A172 (cell line): ENCODE measurements at regions not wholly inside any gene's neighbourhood (a gene's known extent, or its start where the extent isn't known, plus 50 kb on each side); places are given as distances from the start of the nearest gene placed in this dataset.

Source experiments
- DNase-seq: peaks from one replicate; pipeline ENCODE4 v3.0.0-alpha.2; 2015; ENCODE audit warnings: low spot score

DNA sequence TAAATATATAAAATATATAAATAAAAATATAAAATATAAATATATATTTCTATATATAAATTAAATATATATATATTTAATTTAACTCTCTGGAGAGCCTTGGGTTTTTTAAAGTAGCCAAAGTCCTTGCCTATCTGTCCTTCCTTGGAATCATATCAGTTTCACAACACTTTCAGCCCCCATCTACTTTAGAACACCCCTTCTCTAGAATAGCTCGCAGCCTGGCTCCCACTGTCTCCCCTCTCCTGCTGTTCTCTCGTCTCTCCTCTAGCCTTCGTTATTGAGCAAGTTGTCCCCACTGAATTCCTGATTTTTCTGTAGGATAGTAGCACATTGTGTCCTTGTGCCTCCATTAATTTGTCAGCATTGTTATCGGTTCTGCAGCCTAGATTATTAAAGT is 677.0 kb downstream of the RNF144A start:
- DNase-seq, result no peak

DNA sequence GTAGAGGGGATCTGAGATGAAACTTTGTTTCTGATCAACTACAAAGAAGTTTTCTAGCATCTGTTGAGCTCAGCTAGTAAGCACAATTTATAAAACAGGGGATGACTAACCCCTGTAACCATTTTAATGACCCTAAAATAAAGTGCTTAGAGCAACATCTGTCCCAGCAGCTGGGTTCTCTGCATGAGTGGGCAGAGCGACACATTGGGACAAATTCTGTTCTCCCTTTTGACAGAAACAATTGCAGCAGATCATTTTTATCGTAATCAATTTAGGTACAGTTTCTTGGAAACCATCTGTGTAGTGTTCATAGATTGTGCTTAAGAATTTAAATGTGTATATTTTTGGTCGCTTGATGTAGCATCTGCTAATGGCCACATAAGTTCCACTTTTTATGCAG is 678.0 kb downstream of the RNF144A start:
- no peak for DNase-seq

DNA sequence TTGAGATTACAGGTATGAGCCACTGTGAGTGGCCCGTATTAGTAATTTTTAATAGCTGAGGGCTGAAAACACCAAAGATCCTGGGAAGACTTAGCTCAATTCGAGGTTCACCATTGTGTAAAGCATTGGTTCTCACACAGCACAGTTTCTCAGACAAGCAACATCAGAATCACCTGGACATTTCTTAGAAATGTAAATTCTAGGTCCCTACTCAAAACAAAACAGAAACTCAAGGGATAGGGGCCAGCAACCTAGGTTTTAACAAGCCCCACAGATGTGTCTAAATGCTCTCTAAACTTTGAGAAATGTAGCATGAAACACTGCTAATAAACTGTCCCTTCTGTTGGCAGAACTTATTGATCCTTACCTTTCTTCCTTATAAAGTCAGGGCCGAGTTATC is 681.2 kb downstream of the RNF144A start:
- no peak for DNase-seq

DNA sequence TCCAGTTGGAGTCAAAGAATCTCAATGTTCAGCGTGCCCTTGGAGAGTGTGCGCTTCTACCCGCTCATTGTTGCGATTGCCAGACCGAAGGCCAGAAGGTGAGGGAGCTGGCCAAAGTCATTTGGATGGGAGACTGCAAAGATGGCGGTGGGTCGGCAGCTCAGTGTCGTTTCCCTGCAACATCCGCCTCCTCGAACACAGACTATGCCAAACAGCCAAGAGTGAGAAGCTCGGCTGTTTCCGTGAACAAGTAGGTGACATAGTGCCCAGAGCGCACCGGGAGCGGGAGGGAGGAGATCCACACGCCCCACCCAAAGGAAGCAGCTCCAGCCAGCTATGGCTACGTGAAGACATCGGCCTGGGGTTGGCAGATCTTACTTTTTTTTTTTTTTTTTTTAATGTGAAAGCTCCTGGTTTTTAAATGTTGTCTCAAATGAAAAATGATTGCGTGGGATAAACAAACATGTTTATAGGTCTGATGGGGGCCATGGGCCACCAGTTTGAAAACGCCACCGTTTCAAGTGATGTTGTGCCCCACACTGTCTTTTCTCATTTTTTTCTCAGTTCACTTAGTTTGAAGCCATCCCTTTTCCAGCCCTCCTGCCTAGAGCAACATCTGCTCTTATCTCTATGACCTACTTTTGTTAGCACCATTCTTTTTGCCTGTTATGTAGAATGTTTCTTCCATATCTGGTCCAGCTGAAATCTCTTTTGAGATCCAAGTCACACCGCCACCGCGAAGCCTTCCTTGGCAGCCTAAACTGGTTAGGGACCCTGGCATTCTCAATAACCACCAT is 682.4 kb downstream of the RNF144A start:
- no peak for DNase-seq

DNA sequence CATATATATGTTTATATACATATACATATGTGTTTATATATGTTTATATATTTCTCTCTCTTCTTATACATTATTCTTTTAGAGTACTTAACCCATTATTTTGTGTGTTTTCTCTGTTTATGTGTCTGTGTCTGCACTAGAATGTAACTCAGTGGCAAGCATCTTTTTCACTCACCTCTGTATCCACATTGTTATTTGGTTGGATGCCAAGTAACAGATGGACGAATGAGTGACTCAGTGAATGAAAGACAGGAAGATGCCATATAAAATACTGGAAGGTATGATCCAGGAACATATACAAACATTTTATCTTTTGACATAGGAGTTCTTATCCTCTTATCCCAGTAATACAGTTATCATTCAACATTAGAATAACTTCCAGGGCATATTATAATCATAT is 684.8 kb downstream of the RNF144A start:
- no peak for DNase-seq

DNA sequence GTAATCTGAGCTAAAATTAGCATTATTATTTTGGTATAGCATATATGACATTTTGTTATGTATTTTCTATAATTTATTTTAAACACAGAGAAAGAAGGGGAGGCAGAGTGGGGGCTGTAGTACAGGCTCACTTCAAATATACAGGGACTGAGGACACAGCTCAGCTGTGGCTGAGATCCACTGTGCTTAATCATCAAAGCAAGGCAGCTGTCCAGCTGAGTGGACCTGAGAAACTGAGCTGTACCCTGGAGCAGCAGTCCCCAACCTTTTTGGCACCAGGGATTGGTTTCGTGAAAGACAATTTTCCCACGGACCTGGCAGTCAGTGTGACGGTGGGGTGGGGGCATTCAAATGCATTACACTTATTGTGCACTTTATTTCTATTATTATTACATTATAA is 687.2 kb downstream of the RNF144A start:
- DNase-seq, result no peak

DNA sequence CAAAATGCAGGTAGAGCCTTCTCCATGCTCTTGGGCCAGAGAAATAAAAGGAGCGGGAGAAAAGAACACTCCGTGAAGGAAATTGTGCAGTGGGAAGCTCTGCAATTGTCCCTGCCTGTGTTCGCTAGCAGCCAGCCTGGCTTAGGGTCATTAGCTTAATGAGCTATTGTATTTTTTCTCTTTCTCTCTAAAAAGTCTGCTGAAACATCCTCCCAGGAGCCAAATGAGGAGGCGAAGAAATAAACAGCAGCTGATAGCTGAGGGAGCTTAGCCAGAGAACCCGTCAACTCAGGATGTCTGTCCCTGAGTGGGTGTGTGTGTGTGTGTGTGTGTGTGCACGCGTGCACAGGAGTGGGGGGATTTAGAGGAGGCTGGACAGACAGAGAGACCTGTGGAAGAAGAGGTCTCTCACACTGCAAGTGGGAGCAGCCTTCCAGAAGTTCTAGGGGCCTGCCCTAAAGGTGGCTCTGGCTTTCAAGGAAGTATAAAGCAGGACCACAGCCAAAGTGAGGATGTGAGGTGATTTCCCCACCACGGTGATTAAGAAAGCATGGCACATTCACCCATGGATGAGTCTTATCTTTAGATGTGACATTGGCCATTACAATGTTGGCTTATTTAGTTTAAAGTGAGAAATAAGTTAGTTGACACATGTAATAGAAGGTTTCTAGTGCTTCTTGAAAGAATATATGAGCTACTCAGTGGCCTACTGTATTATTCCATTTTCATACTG is 690.4 kb downstream of the RNF144A start:
- no peak for DNase-seq

DNA sequence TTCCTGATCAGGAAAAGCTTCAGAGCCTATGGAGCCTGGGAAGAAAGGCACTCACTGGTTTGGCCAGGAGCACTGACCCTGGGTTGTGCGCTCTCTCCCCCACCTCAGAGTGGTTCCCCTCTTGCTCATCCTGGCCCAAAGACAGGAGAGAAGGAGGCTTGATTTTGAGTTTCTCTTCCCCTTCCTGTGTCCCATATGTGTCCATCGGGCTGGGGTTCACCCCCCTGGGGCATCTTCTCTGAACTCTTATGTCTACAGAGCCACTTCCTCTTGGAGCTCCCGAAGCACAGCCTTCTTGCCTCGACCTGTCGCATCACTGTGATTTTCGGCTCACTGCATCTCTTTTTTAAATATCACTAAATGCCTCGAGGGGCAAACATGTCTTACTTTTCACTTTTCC is 692.3 kb downstream of the RNF144A start:
- DNase-seq, result no peak

DNA sequence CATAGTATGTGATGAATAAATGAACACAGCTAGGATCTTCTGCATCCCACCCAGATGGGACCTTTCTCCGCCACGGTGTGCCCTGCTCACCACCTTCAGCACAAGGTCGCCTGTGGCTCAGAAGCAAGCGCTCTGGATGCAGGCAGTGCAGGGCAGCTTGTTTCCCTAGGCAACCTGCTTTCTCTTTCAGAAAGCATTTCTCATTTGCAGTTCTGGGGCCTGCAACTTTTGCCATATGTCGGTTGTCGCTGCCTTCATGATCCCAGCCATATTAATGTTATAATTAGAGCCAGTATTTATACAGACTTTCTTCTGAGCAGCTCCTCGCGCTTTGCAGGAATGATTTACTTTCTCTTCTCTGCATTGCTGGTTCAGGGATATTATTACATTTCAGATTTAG is 692.8 kb downstream of the RNF144A start:
- no peak for DNase-seq

DNA sequence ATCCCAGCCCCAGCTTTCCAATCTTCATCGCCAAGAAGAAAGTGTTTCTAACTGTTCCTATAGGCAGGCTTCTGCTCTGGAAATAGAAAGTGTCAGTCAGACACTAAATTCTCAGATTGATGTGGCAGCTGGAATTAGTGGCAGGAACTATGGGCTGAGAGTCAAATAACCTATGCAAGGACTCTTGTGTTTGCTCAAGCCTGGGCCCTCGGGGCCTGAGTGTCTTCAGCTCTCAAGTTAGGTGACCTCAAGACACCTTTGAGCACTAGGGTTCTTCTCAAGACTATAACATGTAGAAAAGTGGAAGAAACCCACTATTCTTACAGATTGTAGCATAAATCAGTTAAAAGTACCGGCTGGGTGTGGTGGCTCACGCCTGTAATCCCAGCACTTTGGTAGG is 694.5 kb downstream of the RNF144A start:
- no peak for DNase-seq

DNA sequence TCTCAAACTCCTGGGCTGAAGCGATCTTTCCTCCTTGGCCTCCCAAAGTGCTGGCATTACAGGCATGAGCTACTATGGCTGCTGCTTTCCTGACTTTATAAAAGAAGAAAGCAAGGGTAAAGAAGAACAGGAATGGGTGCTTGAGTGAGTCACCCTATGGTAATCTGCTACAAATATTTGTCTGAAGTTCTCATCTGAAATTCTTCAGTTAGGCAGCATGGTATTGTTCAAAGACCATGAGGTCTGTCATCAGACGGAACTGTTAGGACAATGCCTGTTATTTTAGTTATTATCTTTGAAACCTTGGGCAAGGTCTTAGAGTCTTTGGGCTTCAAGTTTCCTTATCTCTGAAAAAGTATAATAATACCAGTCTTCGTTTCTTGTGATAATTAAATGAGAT is 695.8 kb downstream of the RNF144A start:
- peak; percentile 17 for DNase-seq

DNA sequence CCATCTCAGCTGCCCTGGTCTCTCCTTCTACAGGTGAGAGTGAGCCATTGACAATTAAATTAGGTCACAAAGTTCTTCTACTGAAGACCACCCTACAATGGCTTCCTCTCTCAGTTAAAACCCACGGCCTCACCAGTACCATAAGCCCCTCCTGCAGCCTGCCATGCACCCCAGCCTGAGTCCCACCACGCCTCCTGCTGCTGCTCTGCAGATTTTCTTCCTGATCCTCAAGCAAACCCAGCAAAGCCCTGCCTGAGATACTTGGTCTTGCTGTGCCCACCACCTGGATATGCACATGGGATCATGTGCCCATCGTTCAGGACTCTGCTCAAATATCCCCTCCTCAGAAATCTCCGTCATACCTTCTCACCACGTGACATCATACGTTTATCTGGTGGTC is 696.6 kb downstream of the RNF144A start:
- DNase-seq, result no peak

DNA sequence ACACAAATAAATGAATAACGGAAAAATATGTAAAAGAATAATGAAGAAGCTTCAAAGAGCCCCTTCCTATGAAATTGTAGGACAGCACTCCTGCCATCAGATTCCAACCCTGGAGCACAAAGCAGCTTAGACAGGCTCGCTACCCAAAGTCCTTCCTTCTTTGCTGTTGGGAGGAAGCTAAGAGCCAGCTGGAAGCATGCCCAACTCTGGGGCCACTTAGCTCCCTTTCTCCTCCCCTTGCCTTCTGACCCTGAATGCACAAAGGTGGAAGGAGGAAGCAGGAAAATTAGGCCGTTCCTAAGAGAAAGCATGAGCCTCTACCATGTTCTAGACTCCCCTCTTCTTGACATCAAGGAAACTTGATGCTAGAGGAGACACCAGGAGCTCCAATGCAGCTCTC is 700.8 kb downstream of the RNF144A start:
- DNase-seq, result no peak

DNA sequence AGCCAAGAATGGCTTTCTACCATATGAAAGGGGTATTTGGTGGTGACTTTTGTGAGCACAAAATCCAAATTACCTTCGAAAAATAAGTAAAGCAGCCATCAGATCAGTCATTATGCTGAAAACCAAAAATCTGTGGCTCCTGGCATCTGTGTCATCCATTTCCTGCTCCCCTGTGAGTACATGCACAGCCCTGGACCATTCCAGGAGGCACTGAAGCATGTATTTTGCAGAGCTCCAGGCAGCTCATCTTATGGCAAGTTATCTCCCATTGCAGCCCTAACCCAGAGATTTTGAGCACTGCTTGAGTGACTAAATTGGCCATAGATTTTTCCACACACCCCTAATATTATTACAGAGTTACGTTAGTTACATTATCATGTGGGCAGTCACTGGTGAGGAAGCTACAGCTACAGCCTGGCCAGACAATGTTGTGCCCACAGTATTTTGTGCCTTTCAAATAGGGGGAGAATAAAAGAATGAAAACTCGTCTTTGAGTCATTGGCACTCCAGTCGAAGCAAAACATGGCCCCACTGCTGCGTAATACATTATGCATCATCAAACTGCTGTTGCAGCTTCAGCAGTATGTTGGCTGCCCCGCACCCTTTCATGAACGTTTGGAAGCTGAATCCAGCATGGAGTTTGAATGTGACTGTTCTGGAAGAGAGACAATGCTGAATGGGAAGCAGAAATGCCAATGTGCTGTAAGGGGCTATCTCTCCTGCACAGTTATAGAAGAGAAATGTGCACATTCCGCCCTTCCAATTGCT is 702.2 kb downstream of the RNF144A start:
- no peak for DNase-seq

DNA sequence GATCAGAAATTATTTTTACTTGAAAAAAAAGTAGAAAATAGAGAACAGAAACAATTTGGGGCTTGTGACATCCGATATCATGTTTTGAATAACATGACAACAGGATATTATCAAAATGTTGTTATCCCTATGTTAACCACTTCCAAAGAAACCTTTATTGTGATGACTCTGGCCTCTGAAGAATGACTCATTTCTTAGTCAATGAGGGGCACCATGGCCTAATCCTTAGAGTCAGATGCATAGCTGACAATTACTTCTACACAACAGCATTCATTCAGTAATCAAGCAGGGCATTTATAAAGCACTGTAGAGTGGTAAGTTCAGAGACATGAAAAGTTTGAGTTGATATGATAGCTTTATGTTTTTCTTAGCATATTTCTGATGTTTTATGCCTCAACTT is 703.0 kb downstream of the RNF144A start:
- peak; percentile 24 for DNase-seq

DNA sequence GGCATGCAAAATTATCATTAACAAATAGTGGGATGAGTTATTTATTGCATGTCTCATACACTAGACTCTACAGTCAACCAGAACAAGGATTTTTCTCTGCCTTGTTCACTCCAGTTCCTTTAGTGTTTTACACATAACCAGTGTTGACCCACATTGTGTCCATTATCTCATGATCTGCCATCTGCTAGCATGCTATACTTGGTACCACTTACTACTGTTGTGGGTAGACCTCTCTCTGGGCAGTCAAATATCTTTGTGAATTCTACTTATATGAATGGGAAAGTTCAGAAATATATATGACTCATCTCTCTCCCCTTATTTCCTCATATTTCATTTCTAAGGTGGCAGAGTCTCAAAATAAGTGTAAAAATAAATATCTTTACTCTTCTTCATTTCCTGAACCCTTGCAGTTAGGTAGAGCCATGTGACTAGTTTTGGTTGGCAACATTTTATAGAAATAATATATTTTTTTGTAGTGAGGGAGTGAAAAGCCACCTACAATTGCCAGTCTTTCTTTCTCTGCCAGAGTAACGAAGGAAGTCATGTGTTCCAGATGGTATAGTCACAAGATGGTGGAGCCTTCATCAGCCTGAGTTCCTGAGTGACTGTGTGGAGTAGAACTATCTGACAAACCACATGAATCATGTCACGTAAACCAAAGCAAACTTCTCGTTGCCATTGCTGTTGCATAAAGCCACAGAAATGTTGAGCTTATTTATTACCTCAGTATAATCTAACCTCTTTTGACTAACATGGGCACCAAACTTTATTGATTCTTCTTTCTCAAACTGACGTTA is 704.0 kb downstream of the RNF144A start:
- DNase-seq, result peak; percentile 19

DNA sequence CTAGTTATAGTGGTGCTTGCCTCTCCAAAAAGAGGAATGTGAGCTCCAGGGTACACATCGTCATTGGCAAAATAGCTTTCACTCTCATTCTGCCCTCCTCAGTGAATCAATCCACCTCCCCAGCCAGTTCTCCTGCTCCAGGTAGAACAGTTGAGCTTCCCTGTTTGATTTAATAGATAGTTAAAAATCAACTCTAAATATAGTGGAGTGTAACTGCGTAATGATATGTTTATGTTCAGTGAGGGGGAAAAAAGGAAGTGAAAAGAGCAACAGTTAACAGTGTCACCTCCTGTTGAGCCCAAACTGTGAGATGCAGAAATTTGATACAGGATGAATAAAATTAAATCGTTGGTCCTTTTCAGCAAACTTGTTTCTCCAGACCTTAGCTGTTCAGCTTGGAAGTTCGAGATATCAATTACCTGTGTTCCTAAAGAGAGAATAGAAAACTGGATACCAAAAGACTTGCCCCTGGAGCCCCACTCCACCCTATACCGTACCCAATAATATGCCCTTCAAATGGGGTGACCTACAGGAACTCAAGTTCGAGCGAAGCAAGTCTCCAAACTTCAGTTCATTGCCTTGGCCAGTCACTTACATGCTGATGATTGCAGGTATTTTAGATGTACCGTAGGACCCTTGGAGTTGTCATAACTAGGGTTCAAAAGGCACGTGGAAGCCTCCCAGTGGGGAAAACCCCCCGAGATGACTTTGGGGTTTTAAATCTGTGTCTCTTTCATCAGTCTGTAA is 708.4 kb downstream of the RNF144A start:
- DNase-seq, result no peak

DNA sequence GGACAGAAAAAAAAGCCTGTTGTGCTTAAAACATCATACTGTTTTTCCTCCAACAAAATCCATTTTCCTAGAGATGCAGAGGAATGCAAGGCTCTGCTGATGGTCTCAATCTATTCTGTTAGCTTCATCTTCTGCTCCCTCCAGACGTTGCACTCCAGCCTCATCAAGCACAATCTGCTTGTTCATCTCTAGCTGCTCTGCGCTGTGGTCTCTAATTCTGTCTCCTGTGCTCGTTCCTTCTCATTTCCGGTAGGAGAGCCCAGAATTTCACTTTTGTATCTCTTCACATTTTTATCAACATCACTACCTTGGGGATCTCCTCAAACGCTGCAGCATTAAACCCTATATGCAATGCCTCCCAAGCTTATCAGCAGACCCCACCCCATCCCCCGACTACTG is 708.9 kb downstream of the RNF144A start:
- DNase-seq, result no peak

DNA sequence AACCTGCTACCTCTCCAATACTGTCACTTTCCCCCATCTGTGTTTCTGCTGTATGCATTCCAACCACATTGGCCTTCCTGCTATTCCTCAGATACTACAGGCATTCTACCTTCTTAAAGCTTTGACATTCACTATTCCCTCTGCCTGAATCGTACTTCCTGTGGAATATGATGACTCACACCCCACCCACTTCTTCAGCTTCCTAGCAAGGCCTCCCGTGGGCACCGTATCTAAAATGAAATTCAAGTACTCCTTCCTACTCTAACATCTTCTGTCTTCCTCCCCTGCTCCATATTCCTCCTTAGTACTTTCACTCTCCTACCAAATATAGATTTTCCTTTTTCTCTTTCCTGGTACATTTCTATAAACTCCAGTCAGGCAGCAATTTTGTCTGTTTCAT is 710.4 kb downstream of the RNF144A start:
- peak; percentile 49 for DNase-seq

DNA sequence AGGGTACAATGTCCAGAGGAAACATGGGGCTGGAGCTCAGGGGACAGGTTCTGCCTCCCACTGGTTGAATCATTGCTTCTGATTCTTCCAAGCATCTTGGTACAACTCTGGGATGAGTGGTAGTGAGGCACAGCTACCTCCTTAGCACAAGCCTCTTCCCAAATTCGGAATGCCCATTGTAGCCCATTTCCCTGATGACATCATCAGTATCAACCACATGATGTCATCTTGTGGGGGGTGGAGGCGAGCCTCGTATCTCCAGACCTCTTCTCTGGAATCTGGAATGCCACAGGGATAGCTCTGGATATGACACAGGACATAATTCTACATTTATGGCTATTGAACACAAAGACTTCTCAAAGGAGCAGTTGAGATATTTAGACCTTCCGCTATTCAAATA is 715.2 kb downstream of the RNF144A start:
- no peak for DNase-seq

DNA sequence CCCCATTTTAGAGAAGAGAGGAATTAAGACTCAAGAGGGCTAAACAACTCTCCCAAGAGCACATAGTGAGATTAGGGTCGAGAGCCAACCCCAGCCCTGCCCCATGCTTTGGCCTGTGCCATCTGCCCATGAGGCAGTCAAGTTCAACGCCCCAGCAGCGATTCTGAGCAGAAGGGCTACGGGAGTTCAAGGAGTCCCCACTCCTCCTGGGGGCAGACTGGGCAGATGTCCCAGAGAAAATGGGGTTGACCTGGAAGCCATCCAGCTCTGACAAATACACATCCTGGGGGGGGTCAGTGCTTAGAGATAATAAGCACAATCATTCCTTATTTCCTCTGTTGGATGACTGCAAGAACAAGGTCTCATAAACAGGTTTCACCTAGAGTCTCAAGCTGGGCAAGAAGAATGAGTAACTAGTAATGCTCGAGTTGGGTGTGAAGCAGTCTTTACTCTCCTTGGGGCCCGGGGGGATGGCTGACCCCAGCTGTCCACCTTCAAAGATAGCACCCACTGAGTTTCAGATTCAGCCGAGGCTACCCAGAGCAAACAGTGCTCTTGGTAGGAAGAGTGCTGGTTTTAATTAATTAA is 716.4 kb downstream of the RNF144A start:
- peak; percentile 34 for DNase-seq
